PFSK-1 (cell line): ENCODE measurements at regions not wholly inside any gene's neighbourhood (a gene's known extent, or its start where the extent isn't known, plus 50 kb on each side); places are given as distances from the start of the nearest gene placed in this dataset.

Source experiments
- REST ChIP-seq, 2 experiments: IDR thresholded peaks; 2 replicates each; pipeline versions ENCODE4 v1.6.1 to v1.8.0; 2011 to 2012; ENCODE audit warnings: low read depth in 2 of 2, low read length in 2 of 2, control low read depth in 1 of 2, inconsistent platforms in 1 of 2, mild to moderate bottlenecking in 1 of 2, moderate library complexity in 1 of 2; ENCODE audit not compliant: insufficient read depth in 1 of 2
- TAF1 ChIP-seq: IDR thresholded peaks from 2 replicates; pipeline ENCODE4 v1.6.1; 2012; ENCODE audit warnings: low read length, control low read depth, borderline replicate concordance; ENCODE audit not compliant: insufficient read depth

GRCh38 chr10:2968401-2969058 is 98.8 kb upstream of the PFKP start:
- TF ChIP-seq TAF1 (no peak), REST (IDR thresholded peaks at IDR 0.05; ENCODE audit: insufficient read depth in 1 of 2, low read depth in 2 of 2, low read length in 2 of 2) (no peak)
